Ishikawa (cell line): ENCODE measurements at regions not wholly inside any gene's neighbourhood (a gene's known extent, or its start where the extent isn't known, plus 50 kb on each side); places are given as distances from the start of the nearest gene placed in this dataset.

Experiments used
- CEBPB ChIP-seq: IDR thresholded peaks from 2 replicates; pipeline ENCODE4 v1.6.1; 2012
- CREB1 ChIP-seq: IDR thresholded peaks from 2 replicates; pipeline ENCODE4 v1.6.1; 2012; ENCODE audit warnings: low read depth
- EP300 ChIP-seq: IDR thresholded peaks from 2 replicates; pipeline ENCODE4 v1.6.1; 2012; ENCODE audit warnings: borderline replicate concordance
- FOXM1 ChIP-seq: IDR thresholded peaks from 2 replicates; pipeline ENCODE4 v1.6.1; 2012; ENCODE audit warnings: low read depth, borderline replicate concordance
- NFIC ChIP-seq: IDR thresholded peaks from 2 replicates; pipeline ENCODE4 v1.6.1; 2012
- RAD21 ChIP-seq: IDR thresholded peaks from 2 replicates; pipeline ENCODE4 v1.6.1; 2012; ENCODE audit warnings: low read depth
- TAF1 ChIP-seq: IDR thresholded peaks from 2 replicates; pipeline ENCODE4 v1.6.1; 2012; ENCODE audit warnings: low read depth, mild to moderate bottlenecking
- TCF12 ChIP-seq: IDR thresholded peaks from 2 replicates; pipeline ENCODE4 v1.6.1; 2012; ENCODE audit warnings: low read depth
- TEAD4 ChIP-seq: IDR thresholded peaks from 2 replicates; pipeline ENCODE4 v1.6.1; 2012
- YY1 ChIP-seq: IDR thresholded peaks from 2 replicates; pipeline ENCODE4 v1.6.1; 2012; ENCODE audit warnings: low read depth
- ZBTB7A ChIP-seq: IDR thresholded peaks from 2 replicates; pipeline ENCODE4 v1.6.1; 2012; ENCODE audit warnings: low read depth
- TF ChIP-seq, protein P1 (sequence below): IDR thresholded peaks from 2 replicates; pipeline ENCODE4 v1.6.1; 2012
- TF ChIP-seq, protein P2 (sequence below): IDR thresholded peaks from 2 replicates; pipeline ENCODE4 v1.6.1; 2012
- TF ChIP-seq, protein P3 (sequence below): IDR thresholded peaks from 2 replicates; pipeline ENCODE4 v1.6.1; 2012; ENCODE audit warnings: low read depth, mild to moderate bottlenecking

DNA sequence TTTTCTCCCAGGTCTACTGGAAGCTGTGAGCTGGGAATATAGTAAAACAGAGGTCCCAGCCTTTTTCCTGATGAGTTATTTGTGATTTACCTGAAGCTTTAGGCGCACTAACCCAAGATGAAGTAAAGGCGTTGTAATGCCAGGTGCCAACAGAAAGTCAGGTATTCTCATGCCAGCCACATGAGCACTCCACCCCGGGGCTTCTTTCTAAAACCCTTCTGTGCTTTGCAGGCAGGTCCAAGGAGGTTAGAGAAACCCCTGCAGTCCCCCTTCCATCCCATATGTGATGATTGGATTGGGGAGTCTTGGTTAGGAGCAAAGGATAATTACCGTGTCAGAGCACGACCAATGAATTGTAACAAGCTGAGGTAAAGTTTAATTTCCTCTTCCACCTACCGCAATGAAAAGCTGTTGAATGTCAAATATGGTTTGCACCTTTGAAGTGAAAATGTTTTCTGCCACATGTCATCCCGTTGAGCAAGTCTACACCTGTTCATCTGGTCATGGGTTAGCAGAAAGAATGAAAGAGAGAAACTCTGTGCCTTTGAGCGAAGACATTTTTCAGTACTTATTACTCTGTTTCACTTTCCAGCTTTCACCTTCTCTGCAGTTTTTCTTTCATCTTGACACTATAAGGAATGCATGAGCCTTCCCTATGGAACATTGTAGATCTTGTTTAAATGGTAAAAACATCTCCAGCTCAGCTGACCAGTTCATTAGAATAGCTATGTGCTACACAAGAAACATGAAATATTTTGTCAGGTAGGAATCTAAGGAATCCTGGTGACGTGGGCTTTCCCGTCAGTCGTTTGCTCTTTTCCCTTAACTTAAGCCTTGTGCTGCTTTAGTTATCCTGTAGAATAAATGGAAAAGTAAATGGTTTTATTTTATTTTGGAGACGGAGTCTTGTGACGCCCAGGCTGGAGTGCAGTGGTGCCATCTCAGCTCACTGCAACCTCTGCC is 204.6 kb upstream of the IL12A start:
- TF ChIP-seq YY1 (no peak), TEAD4 (no peak), TCF12 (no peak), NFIC (no peak), CREB1 (no peak), CEBPB (no peak), TAF1 (no peak), RAD21 (no peak), EP300 (no peak), FOXM1 (no peak), ZBTB7A (no peak)
- TF ChIP-seq, protein P1, sequence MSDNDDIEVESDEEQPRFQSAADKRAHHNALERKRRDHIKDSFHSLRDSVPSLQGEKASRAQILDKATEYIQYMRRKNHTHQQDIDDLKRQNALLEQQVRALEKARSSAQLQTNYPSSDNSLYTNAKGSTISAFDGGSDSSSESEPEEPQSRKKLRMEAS, result no peak
- TF ChIP-seq, protein P2, sequence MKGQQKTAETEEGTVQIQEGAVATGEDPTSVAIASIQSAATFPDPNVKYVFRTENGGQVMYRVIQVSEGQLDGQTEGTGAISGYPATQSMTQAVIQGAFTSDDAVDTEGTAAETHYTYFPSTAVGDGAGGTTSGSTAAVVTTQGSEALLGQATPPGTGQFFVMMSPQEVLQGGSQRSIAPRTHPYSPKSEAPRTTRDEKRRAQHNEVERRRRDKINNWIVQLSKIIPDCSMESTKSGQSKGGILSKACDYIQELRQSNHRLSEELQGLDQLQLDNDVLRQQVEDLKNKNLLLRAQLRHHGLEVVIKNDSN, result no peak
- TF ChIP-seq, protein P3, sequence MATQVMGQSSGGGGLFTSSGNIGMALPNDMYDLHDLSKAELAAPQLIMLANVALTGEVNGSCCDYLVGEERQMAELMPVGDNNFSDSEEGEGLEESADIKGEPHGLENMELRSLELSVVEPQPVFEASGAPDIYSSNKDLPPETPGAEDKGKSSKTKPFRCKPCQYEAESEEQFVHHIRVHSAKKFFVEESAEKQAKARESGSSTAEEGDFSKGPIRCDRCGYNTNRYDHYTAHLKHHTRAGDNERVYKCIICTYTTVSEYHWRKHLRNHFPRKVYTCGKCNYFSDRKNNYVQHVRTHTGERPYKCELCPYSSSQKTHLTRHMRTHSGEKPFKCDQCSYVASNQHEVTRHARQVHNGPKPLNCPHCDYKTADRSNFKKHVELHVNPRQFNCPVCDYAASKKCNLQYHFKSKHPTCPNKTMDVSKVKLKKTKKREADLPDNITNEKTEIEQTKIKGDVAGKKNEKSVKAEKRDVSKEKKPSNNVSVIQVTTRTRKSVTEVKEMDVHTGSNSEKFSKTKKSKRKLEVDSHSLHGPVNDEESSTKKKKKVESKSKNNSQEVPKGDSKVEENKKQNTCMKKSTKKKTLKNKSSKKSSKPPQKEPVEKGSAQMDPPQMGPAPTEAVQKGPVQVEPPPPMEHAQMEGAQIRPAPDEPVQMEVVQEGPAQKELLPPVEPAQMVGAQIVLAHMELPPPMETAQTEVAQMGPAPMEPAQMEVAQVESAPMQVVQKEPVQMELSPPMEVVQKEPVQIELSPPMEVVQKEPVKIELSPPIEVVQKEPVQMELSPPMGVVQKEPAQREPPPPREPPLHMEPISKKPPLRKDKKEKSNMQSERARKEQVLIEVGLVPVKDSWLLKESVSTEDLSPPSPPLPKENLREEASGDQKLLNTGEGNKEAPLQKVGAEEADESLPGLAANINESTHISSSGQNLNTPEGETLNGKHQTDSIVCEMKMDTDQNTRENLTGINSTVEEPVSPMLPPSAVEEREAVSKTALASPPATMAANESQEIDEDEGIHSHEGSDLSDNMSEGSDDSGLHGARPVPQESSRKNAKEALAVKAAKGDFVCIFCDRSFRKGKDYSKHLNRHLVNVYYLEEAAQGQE, result no peak
